ENCODE measurements at regions not wholly inside any gene's neighbourhood (a gene's known extent, or its start where the extent isn't known, plus 50 kb on each side); places are given as distances from the start of the nearest gene placed in this dataset.

- intact Hi-C loops (cut with DNase I): no loop called here
- Histone ChIP-seq H3K36me3 (ENCODE audit: control insufficient read depth in 2 of 3, insufficient read depth in 3 of 3, low read length in 3 of 3) (no peaks in the 10 kb centered on the region), H3K27me3 (ENCODE audit: control insufficient read depth, insufficient read depth, low read length) (no peaks in the 10 kb centered on the region), H3K9ac (ENCODE audit: low read length in 3 of 3) (no peak overlapping the region), H3K4me3 (ENCODE audit: low read length in 3 of 3) (no peak overlapping the region), H3K9me3 (ENCODE audit: control insufficient read depth in 2 of 3, insufficient read depth in 1 of 3, low read length in 3 of 3) (no peaks in the 10 kb centered on the region), H3K27ac (ENCODE audit: low read depth in 2 of 2, low read length in 2 of 2) (no peak overlapping the region), H3K4me1 (ENCODE audit: control insufficient read depth in 2 of 3, insufficient read depth in 2 of 3, low read depth in 1 of 3, low read length in 3 of 3) (no peaks in the 10 kb centered on the region)
- DNase-seq (no peak), FAIRE-seq (no peak)
- TF ChIP-seq, protein P1, sequence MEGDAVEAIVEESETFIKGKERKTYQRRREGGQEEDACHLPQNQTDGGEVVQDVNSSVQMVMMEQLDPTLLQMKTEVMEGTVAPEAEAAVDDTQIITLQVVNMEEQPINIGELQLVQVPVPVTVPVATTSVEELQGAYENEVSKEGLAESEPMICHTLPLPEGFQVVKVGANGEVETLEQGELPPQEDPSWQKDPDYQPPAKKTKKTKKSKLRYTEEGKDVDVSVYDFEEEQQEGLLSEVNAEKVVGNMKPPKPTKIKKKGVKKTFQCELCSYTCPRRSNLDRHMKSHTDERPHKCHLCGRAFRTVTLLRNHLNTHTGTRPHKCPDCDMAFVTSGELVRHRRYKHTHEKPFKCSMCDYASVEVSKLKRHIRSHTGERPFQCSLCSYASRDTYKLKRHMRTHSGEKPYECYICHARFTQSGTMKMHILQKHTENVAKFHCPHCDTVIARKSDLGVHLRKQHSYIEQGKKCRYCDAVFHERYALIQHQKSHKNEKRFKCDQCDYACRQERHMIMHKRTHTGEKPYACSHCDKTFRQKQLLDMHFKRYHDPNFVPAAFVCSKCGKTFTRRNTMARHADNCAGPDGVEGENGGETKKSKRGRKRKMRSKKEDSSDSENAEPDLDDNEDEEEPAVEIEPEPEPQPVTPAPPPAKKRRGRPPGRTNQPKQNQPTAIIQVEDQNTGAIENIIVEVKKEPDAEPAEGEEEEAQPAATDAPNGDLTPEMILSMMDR (IDR thresholded peaks at IDR 0.05; ENCODE audit: borderline replicate concordance, extremely low read depth, insufficient read depth): no peak
These were observed 606.0 kb downstream of the DHX35 start for GRCh38 chr20:39568109-39568508.

DNA sequence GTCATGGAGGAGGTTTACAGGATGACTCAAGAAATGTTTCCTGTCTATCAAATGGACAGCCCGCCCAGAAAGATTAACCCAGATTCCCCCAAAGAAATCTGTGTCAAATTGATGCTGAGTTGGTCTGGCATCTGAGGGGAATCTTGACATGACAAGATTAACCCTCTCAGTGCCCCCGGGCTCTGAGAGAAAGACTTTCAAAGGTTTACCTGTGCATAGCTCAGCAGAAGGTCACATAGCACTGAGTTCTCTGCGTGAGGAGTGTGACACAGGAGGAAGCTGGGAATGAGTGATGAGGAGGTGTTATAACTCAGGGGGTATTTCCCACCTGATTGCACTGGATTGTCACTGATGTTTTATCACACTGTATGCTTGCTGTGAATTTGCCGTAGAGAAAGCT, 601.2 kb downstream of the DHX35 start:
- intact Hi-C loops (cut with DNase I): no loop called here
- Histone ChIP-seq H3K9me3 (ENCODE audit: control insufficient read depth in 2 of 3, insufficient read depth in 1 of 3, low read length in 3 of 3) (no peaks in the 10 kb centered on the region), H3K27ac (ENCODE audit: low read depth in 2 of 2, low read length in 2 of 2) (no peak overlapping the region), H3K9ac (ENCODE audit: low read length in 3 of 3) (no peak overlapping the region), H3K4me3 (ENCODE audit: low read length in 3 of 3) (no peak overlapping the region), H3K4me1 (ENCODE audit: control insufficient read depth in 2 of 3, insufficient read depth in 2 of 3, low read depth in 1 of 3, low read length in 3 of 3) (no peaks in the 10 kb centered on the region), H3K36me3 (ENCODE audit: control insufficient read depth in 2 of 3, insufficient read depth in 3 of 3, low read length in 3 of 3) (no peaks in the 10 kb centered on the region), H3K27me3 (ENCODE audit: control insufficient read depth, insufficient read depth, low read length) (no peaks in the 10 kb centered on the region)
- FAIRE-seq (no peak), DNase-seq (no peak)
- TF ChIP-seq, protein P1 (IDR thresholded peaks at IDR 0.05; ENCODE audit: borderline replicate concordance, extremely low read depth, insufficient read depth): no peak

DNA sequence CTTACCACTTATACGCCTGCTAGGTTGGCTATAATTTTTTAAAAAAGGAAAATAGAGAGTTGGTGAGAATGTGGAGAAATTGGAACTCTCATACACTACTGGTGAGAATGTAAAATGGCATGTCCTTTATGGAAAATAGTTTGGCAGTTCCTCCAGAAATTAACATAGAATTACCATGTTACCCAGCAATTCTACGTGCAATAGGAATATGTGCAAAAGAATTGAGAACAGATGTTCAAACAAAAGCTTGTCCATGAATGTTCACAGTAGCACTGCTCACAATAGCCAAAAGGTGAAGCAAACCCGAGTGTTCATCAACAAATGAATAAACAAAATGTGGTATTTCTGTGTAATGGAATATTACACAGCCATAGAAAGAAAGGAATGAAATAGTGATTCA, 592.2 kb downstream of the DHX35 start:
- Histone ChIP-seq H3K9me3 (ENCODE audit: control insufficient read depth in 2 of 3, insufficient read depth in 1 of 3, low read length in 3 of 3) (no peaks in the 10 kb centered on the region), H3K4me3 (ENCODE audit: low read length in 3 of 3) (no peak overlapping the region), H3K9ac (ENCODE audit: low read length in 3 of 3) (no peak overlapping the region), H3K27me3 (ENCODE audit: control insufficient read depth, insufficient read depth, low read length) (no peaks in the 10 kb centered on the region), H3K4me1 (ENCODE audit: control insufficient read depth in 2 of 3, insufficient read depth in 2 of 3, low read depth in 1 of 3, low read length in 3 of 3) (no peaks in the 10 kb centered on the region), H3K36me3 (ENCODE audit: control insufficient read depth in 2 of 3, insufficient read depth in 3 of 3, low read length in 3 of 3) (no peaks in the 10 kb centered on the region), H3K27ac (ENCODE audit: low read depth in 2 of 2, low read length in 2 of 2) (no peak overlapping the region)
- TF ChIP-seq, protein P1 (IDR thresholded peaks at IDR 0.05; ENCODE audit: borderline replicate concordance, extremely low read depth, insufficient read depth): no peak
- DNase-seq (no peak), FAIRE-seq (no peak)
- intact Hi-C loops (cut with DNase I): no loop called here

DNA sequence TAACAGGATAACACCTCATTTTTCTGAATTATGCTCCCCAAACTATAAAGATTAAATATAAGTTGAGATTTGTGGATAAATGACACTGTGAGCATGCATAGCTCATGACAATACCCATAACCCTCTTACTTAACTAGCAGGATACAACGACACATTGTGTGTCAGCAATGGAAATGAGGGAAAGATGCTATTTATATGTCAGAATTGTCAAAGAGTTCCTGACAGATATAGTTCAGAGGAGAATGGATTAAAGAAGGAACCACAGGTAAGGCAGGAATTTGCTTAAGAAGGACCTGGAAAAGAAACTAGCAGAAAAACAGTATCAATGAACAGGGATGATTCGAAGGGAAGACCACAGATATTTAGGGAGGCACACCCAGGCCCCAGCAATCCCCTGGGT, 591.0 kb downstream of the DHX35 start:
- Histone ChIP-seq H3K9ac (ENCODE audit: low read length in 3 of 3) (no peak overlapping the region), H3K4me1 (ENCODE audit: control insufficient read depth in 2 of 3, insufficient read depth in 2 of 3, low read depth in 1 of 3, low read length in 3 of 3) (no peaks in the 10 kb centered on the region), H3K36me3 (ENCODE audit: control insufficient read depth in 2 of 3, insufficient read depth in 3 of 3, low read length in 3 of 3) (no peaks in the 10 kb centered on the region), H3K27ac (ENCODE audit: low read depth in 2 of 2, low read length in 2 of 2) (no peak overlapping the region), H3K9me3 (ENCODE audit: control insufficient read depth in 2 of 3, insufficient read depth in 1 of 3, low read length in 3 of 3) (no peaks in the 10 kb centered on the region), H3K4me3 (ENCODE audit: low read length in 3 of 3) (no peak overlapping the region), H3K27me3 (ENCODE audit: control insufficient read depth, insufficient read depth, low read length) (no peaks in the 10 kb centered on the region)
- DNase-seq: no peak
- intact Hi-C loops (cut with DNase I): no loop called here
- FAIRE-seq: no peak
- TF ChIP-seq, protein P1 (IDR thresholded peaks at IDR 0.05; ENCODE audit: borderline replicate concordance, extremely low read depth, insufficient read depth): no peak

All from kidney (tissue), 13 donors.